Mesenchymal stem cell (in vitro differentiated cells and primary cell): ENCODE measurements at regions not wholly inside any gene's neighbourhood (a gene's known extent, or its start where the extent isn't known, plus 50 kb on each side); places are given as distances from the start of the nearest gene placed in this dataset.

Source experiments
- DNase-seq: peaks from one replicate; pipeline ENCODE4 v3.0.0-alpha.2; 2013
- H2AFZ ChIP-seq: one replicate; pipeline ENCODE4 v1.6.1; 2013; ENCODE audit warnings: low read depth, mild to moderate bottlenecking, control low read depth, inconsistent platforms, low read length, moderate library complexity
- H2AK5ac ChIP-seq: 2 replicates; pipeline ENCODE4 v1.6.1; 2013; ENCODE audit warnings: low read length, moderate library complexity, mild to moderate bottlenecking, inconsistent platforms; ENCODE audit not compliant: severe bottlenecking
- H2BK120ac ChIP-seq: one replicate; pipeline ENCODE4 v1.6.1; 2013; ENCODE audit warnings: low read depth, mild to moderate bottlenecking, inconsistent platforms, low read length, moderate library complexity
- H2BK12ac ChIP-seq, 2 experiments: one replicate each; pipeline ENCODE4 v1.6.1; 2013; ENCODE audit warnings: inconsistent platforms in 2 of 2, low read length in 2 of 2, mild to moderate bottlenecking in 2 of 2, moderate library complexity in 2 of 2, control low read depth in 1 of 2
- H2BK15ac ChIP-seq: one replicate; pipeline ENCODE4 v1.6.1; 2013; ENCODE audit warnings: mild to moderate bottlenecking, low read depth, inconsistent platforms; ENCODE audit not compliant: poor library complexity, severe bottlenecking
- H2BK5ac ChIP-seq: 2 replicates; pipeline ENCODE4 v1.6.1; 2013; ENCODE audit warnings: low read depth, mild to moderate bottlenecking, low read length, control low read depth, inconsistent platforms; ENCODE audit not compliant: poor library complexity, severe bottlenecking
- H3K14ac ChIP-seq, 2 experiments: one replicate each; pipeline ENCODE4 v1.6.1; 2013; ENCODE audit warnings: inconsistent platforms in 2 of 2, low read length in 2 of 2, control low read depth in 1 of 2, mild to moderate bottlenecking in 1 of 2, moderate library complexity in 1 of 2
- H3K18ac ChIP-seq, 2 experiments: one replicate each; pipeline ENCODE4 v1.6.1; 2013; ENCODE audit warnings: inconsistent platforms in 2 of 2, low read length in 2 of 2, control low read depth in 1 of 2, low read depth in 1 of 2, mild to moderate bottlenecking in 1 of 2
- H3K23ac ChIP-seq, 2 experiments: one replicate each; pipeline ENCODE4 v1.6.1; 2013; ENCODE audit warnings: inconsistent platforms in 2 of 2, low read length in 2 of 2, mild to moderate bottlenecking in 2 of 2, moderate library complexity in 2 of 2, control low read depth in 1 of 2
- H3K27ac ChIP-seq: 2 replicates; pipeline ENCODE4 v1.5.1; 2013; ENCODE audit warnings: mild to moderate bottlenecking, moderate library complexity, low read length, control low read depth, inconsistent platforms; ENCODE audit not compliant: poor library complexity, severe bottlenecking
- H3K27me3 ChIP-seq, 2 experiments: 2 replicates each; pipeline versions ENCODE4 v1.6.1 to v1.7.0; 2013; ENCODE audit warnings: low read length in 2 of 2, mild to moderate bottlenecking in 2 of 2, moderate library complexity in 2 of 2, control low read depth in 1 of 2, inconsistent platforms in 1 of 2; ENCODE audit not compliant: control insufficient read depth in 1 of 2, insufficient read depth in 1 of 2
- H3K36me3 ChIP-seq, 2 experiments: 2 replicates each; pipeline versions ENCODE4 v1.6.1 to v1.7.0; 2013; ENCODE audit warnings: low read length in 2 of 2, control low read depth in 1 of 2, inconsistent platforms in 1 of 2, low read depth in 1 of 2, mild to moderate bottlenecking in 1 of 2; ENCODE audit not compliant: insufficient read depth in 2 of 2, control insufficient read depth in 1 of 2
- H3K4ac ChIP-seq, 2 experiments: one replicate each; pipeline ENCODE4 v1.6.1; 2013; ENCODE audit warnings: inconsistent platforms in 2 of 2, low read length in 2 of 2, mild to moderate bottlenecking in 2 of 2, moderate library complexity in 2 of 2, control low read depth in 1 of 2, low read depth in 1 of 2
- H3K4me1 ChIP-seq: 2 replicates; pipeline ENCODE4 v1.6.1; 2013; ENCODE audit warnings: low read depth, low read length, control low read depth; ENCODE audit not compliant: control insufficient read depth, insufficient read depth
- H3K4me2 ChIP-seq: 2 replicates; pipeline ENCODE4 v1.6.1; 2013; ENCODE audit warnings: low read length, mild to moderate bottlenecking, inconsistent platforms; ENCODE audit not compliant: poor library complexity, severe bottlenecking
- H3K4me3 ChIP-seq, 2 experiments: 2 replicates each; pipeline versions ENCODE4 v1.5.1 to v1.7.0; 2013; ENCODE audit warnings: low read length in 2 of 2, mild to moderate bottlenecking in 2 of 2, control low read depth in 1 of 2, low read depth in 1 of 2; ENCODE audit not compliant: insufficient read depth in 1 of 2
- H3K79me1 ChIP-seq: replicated peaks from 2 replicates; pipeline ENCODE4 v1.6.1; 2013; ENCODE audit warnings: mild to moderate bottlenecking, control low read depth, low read length, inconsistent platforms; ENCODE audit not compliant: poor library complexity, severe bottlenecking
- H3K9ac ChIP-seq: 2 replicates; pipeline ENCODE4 v1.7.0; 2013; ENCODE audit warnings: mild to moderate bottlenecking, low read length, moderate library complexity
- H3K9me3 ChIP-seq: 2 replicates; pipeline ENCODE4 v1.7.0; 2013; ENCODE audit warnings: mild to moderate bottlenecking, low read length; ENCODE audit not compliant: control insufficient read depth
- H4K8ac ChIP-seq: one replicate; pipeline ENCODE4 v1.6.1; 2013; ENCODE audit warnings: inconsistent platforms, mild to moderate bottlenecking, low read length, moderate library complexity
- H4K91ac ChIP-seq: one replicate; pipeline ENCODE4 v1.6.1; 2013; ENCODE audit warnings: mild to moderate bottlenecking, low read length, inconsistent platforms
- WGBS: methylation state at CpG from one replicate; pipeline ENCODE4 v1.1.7; 2013; ENCODE audit warnings: mixed read lengths; 5-methylcytosine and 5-hydroxymethylcytosine counted together

DNA sequence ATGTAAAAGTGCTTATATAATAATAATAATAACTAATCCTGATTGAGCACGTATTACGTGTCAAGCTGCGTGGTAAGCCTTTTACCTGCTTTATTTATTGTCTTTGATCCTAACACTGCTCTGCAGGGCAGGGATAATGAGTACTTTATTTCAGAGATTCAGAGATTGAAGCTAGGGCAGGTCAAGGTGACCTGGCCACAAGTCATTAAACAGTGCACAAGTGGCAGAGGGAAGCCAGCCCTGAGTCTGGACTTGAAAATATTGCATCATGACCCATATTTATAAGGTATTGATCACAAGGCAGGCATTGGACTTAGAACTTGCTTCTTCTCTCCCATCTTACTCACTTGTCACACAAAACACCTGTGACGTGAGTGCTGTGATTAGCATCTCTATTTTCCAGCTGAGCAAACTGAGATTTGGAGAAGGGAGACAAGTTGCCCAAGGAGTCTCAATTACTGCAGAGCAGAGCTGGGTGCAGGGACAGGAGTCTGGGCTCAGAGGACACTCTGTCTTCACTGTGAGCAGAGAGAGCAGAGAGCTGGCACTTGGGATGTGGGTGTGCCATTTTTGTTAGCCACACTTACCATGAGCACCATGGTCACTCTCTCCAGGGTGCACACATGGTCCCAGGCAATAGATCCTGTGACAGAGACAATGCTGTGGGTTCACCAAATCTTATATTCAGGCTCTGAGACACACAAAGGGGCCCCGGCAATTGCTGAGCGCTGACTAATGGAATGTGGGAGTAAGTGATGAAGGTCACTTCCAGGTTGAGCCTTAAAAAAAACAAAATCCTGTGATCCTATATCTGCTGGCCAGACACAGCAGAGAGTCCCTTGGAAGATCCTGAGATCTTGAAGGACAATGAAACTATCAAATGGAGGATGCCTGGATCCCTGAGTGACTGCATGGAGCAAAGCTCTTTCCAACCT lies 113.2 kb upstream of the MED13L start:
- no peak overlapping the region for H3K27ac ChIP-seq
- H3K9me3 ChIP-seq, result peaks cover 5% of the 10 kb centered on the region
- H3K4me2 ChIP-seq, result no peak overlapping the region
- no peak overlapping the region for H3K4ac ChIP-seq
- no peak overlapping the region for H2BK5ac ChIP-seq
- H3K4me1 ChIP-seq, result peaks cover 10% of the 10 kb centered on the region
- H2BK120ac ChIP-seq, result no peak overlapping the region
- no peak overlapping the region for H4K91ac ChIP-seq
- no peak overlapping the region for H3K14ac ChIP-seq
- H3K36me3 ChIP-seq, result no peaks in the 10 kb centered on the region
- no peaks in the 10 kb centered on the region for H3K27me3 ChIP-seq
- H2AFZ ChIP-seq, result no peak overlapping the region
- H4K8ac ChIP-seq, result no peak overlapping the region
- H2BK15ac ChIP-seq, result no peak overlapping the region
- 54% methylated on average over 3 of the region's 6 CpGs for WGBS
- no peaks in the 10 kb centered on the region for H3K79me1 ChIP-seq
- peak overlapping the region in 1 of 2 experiments; percentile 48 for H3K18ac ChIP-seq
- H3K4me3 ChIP-seq, result no peak overlapping the region
- H3K23ac ChIP-seq, result no peak overlapping the region
- H3K9ac ChIP-seq, result no peak overlapping the region
- H2AK5ac ChIP-seq, result no peak overlapping the region
- peak overlapping the region in 1 of 2 experiments; percentile 41 for H2BK12ac ChIP-seq
- DNase-seq, result no peak

DNA sequence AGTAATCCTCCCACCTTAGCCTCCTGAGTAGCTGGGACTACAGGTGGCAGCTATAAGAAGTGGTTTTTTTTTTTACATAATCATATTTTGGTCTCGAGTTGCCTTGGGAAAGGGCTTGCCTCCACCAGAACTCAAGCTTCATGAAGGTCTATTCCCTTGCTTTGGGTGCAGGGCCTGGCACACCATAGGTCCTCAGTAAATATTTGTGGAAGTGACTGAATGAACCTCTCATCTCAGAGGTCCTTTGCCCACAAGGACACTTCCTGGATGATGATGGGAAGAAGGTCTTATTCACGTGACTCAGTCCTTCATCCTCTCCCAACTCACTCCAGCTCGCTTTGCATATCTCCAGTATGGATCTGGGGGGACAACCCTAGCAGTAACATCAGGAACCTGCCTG lies 114.0 kb upstream of the MED13L start:
- peaks cover 5% of the 10 kb centered on the region for H3K9me3 ChIP-seq
- H3K36me3 ChIP-seq, result no peaks in the 10 kb centered on the region
- no peak for DNase-seq
- WGBS, result 94% methylated on average over 3 of the region's 3 CpGs
- H3K4me2 ChIP-seq, result no peak overlapping the region
- H3K18ac ChIP-seq, result no peak overlapping the region
- no peak overlapping the region for H2BK12ac ChIP-seq
- no peak overlapping the region for H3K9ac ChIP-seq
- H3K79me1 ChIP-seq, result no peaks in the 10 kb centered on the region
- no peak overlapping the region for H3K4me3 ChIP-seq
- H3K27me3 ChIP-seq, result no peaks in the 10 kb centered on the region
- H3K4ac ChIP-seq, result no peak overlapping the region
- no peak overlapping the region for H3K23ac ChIP-seq
- no peak overlapping the region for H2AFZ ChIP-seq
- H3K27ac ChIP-seq, result peak overlapping the region; percentile 13
- no peak overlapping the region for H2BK15ac ChIP-seq
- H3K4me1 ChIP-seq, result peaks cover 8% of the 10 kb centered on the region
- H2BK120ac ChIP-seq, result no peak overlapping the region
- H4K91ac ChIP-seq, result no peak overlapping the region
- H2AK5ac ChIP-seq, result no peak overlapping the region
- H4K8ac ChIP-seq, result no peak overlapping the region
- H3K14ac ChIP-seq, result no peak overlapping the region
- H2BK5ac ChIP-seq, result no peak overlapping the region

DNA sequence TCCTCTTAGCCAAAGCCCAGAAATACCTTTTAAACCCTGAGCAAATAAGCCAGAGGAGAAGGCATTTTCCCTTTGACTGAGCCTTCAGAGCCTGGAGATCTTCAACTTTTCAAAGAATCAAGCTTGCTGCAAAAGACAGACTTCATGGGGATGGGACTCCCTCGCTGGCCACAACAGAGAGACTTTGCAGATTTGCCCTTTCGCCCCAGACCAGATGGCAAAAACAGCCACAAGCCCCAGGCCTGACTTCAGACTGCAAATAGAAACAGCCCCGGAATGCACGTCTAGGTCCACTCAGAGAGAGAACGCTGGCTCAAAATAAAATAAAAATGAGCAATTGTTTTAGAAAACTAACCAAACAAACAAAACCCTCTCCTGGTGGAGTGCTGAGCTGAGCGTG lies 114.6 kb upstream of the MED13L start:
- 72% methylated on average over 6 of the region's 6 CpGs for WGBS
- no peaks in the 10 kb centered on the region for H3K36me3 ChIP-seq

DNA sequence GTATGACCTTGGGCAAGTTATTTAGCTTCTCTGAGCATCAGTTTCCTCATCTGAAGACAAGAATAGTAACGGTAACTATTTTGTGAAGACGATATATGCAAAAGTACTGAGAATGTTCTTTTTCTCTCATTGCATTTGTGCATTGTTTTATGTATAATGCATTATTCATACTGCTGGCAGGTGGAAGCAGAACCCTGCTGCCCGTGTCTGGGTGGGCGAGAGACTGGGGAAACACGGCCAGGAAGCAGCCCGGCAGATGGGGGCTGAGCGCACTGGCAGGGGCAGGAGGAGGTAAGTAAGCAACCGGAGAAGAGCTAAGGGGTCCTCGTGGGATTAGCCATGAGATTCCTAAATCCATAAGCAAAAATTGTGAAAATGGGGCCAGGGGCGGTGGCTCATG lies 115.8 kb upstream of the MED13L start:
- Histone ChIP-seq H4K8ac (no peak overlapping the region), H3K27me3 (no peaks in the 10 kb centered on the region), H3K14ac (no peak overlapping the region), H2BK12ac (no peak overlapping the region), H2AK5ac (no peak overlapping the region), H3K18ac (no peak overlapping the region), H4K91ac (no peak overlapping the region), H3K4me2 (no peak overlapping the region), H3K4ac (no peak overlapping the region), H2BK5ac (no peak overlapping the region), H2BK120ac (no peak overlapping the region), H3K4me3 (no peak overlapping the region), H3K9me3 (peaks cover 9% of the 10 kb centered on the region), H2AFZ (no peak overlapping the region), H3K9ac (no peak overlapping the region), H3K36me3 (no peaks in the 10 kb centered on the region), H3K23ac (no peak overlapping the region), H3K79me1 (no peaks in the 10 kb centered on the region), H3K27ac (no peak overlapping the region), H3K4me1 (peaks cover 8% of the 10 kb centered on the region), H2BK15ac (peak overlapping the region; percentile 15)
- 86% methylated on average over 10 of the region's 10 CpGs for WGBS
- no peak for DNase-seq

More for the DNA sequence above, 114.6 kb upstream of the MED13L start:
- no peak overlapping the region for H4K91ac ChIP-seq
- H2BK120ac ChIP-seq, result no peak overlapping the region
- H2BK12ac ChIP-seq, result no peak overlapping the region
- peak overlapping the region in 1 of 2 experiments; percentile 18 for H3K4ac ChIP-seq
- DNase-seq, result peak; percentile 50
- H3K9ac ChIP-seq, result no peak overlapping the region
- H2AFZ ChIP-seq, result no peak overlapping the region
- no peak overlapping the region for H2BK5ac ChIP-seq
- H3K18ac ChIP-seq, result no peak overlapping the region
- no peak overlapping the region for H2BK15ac ChIP-seq
- H4K8ac ChIP-seq, result no peak overlapping the region
- no peak overlapping the region for H2AK5ac ChIP-seq
- no peak overlapping the region for H3K23ac ChIP-seq
- H3K79me1 ChIP-seq, result no peaks in the 10 kb centered on the region
- peaks cover 8% of the 10 kb centered on the region for H3K4me1 ChIP-seq
- H3K4me3 ChIP-seq, result no peak overlapping the region
- H3K14ac ChIP-seq, result no peak overlapping the region
- no peak overlapping the region for H3K4me2 ChIP-seq
- H3K9me3 ChIP-seq, result peaks cover 5% of the 10 kb centered on the region
- H3K27me3 ChIP-seq, result no peaks in the 10 kb centered on the region
- no peak overlapping the region for H3K27ac ChIP-seq
